HEK293 (cell line): ENCODE measurements at regions not wholly inside any gene's neighbourhood (a gene's known extent, or its start where the extent isn't known, plus 50 kb on each side); places are given as distances from the start of the nearest gene placed in this dataset.

Experiments used
- CTCF ChIA-PET: fragments of 350-600 bp; formaldehyde crosslinking; extraction: SDS; loops from one replicate; lab custom pipeline; 2021; ENCODE audit warnings: antibody characterized with exemption; lab: Yijun Ruan, JAX
- POLR2A ChIA-PET: fragments of 300-600 bp; formaldehyde crosslinking; extraction: SDS; loops from one replicate; lab custom pipeline; 2020; ENCODE audit warnings: antibody characterized with exemption, inconsistent platforms; lab: Yijun Ruan, JAX
- H3K27ac ChIP-seq: fragments of 200-500 bp; sonication (Bioruptor generic); 2 replicates; pipeline ENCODE4 v1.5.1; 2014; ENCODE audit warnings: low read depth, low read length, control low read depth, inconsistent platforms; ENCODE audit errors: extremely low read depth
- H3K36me3 ChIP-seq, 2 experiments: fragments of 200-500 bp in 1 of 2; sonication (Bioruptor generic) in 1 of 2; 1 replicate in 1 of 2; 2 replicates in 1 of 2; pipeline ENCODE4 v1.5.1; 2014 to 2017; ENCODE audit warnings: inconsistent platforms in 2 of 2, low read length in 2 of 2; ENCODE audit not compliant: control insufficient read depth in 2 of 2, insufficient read depth in 1 of 2
- H3K4me1 ChIP-seq: fragments of 200-500 bp; sonication (Bioruptor generic); 2 replicates; pipeline ENCODE4 v1.5.1; 2014; ENCODE audit warnings: mild to moderate bottlenecking, low read length, inconsistent platforms; ENCODE audit not compliant: control insufficient read depth, insufficient read depth
- H3K4me3 ChIP-seq: 2 replicates; pipeline ENCODE4 v1.5.1; 2011; ENCODE audit warnings: low read depth, mild to moderate bottlenecking, control low read depth, low read length, moderate library complexity
- H3K9me3 ChIP-seq: fragments of 200-500 bp; sonication (Bioruptor generic); 2 replicates; pipeline ENCODE4 v1.5.1; 2014; ENCODE audit warnings: low read depth, low read length, inconsistent platforms; ENCODE audit not compliant: control insufficient read depth, insufficient read depth
- GLIS2 ChIP-seq: fragments of 450-650 bp; formaldehyde crosslinking; IDR thresholded peaks from 2 replicates; pipeline ENCODE4 v1.5.1; 2016; ENCODE audit warnings: missing biosample characterization, missing genetic modification characterization
- MEIS1 ChIP-seq: sonication (generic); formaldehyde crosslinking; IDR thresholded peaks from 2 replicates; pipeline ENCODE4 v1.8.1; 2022; ENCODE audit warnings: missing genetic modification reagents, mild to moderate bottlenecking, borderline replicate concordance
- PRDM10 ChIP-seq: fragments of 450-650 bp; formaldehyde crosslinking; IDR thresholded peaks from 2 replicates; pipeline ENCODE4 v1.5.1; 2016; ENCODE audit warnings: missing biosample characterization, missing genetic modification characterization
- ZBTB44 ChIP-seq: fragments of 450-650 bp; IDR thresholded peaks from 2 replicates; pipeline ENCODE4 v1.5.1; 2018; ENCODE audit warnings: missing biosample characterization, mild to moderate bottlenecking, missing genetic modification characterization
- ZBTB49 ChIP-seq: fragments of 450-650 bp; formaldehyde crosslinking; IDR thresholded peaks from 2 replicates; pipeline ENCODE4 v1.5.1; 2016; ENCODE audit warnings: missing biosample characterization, missing genetic modification characterization, low read depth
- ZNF175 ChIP-seq: fragments of 450-650 bp; formaldehyde crosslinking; IDR thresholded peaks from 2 replicates; pipeline ENCODE4 v1.5.1; 2016; ENCODE audit warnings: missing biosample characterization, missing genetic modification characterization
- ZNF324 ChIP-seq: fragments of 450-650 bp; formaldehyde crosslinking; IDR thresholded peaks from 2 replicates; pipeline ENCODE4 v1.5.1; 2016; ENCODE audit warnings: missing biosample characterization, missing genetic modification characterization
- ZNF362 ChIP-seq: fragments of 450-650 bp; formaldehyde crosslinking; IDR thresholded peaks from 2 replicates; pipeline ENCODE4 v1.5.1; 2016; ENCODE audit warnings: missing biosample characterization, missing genetic modification characterization
- ZNF398 ChIP-seq: fragments of 450-650 bp; formaldehyde crosslinking; IDR thresholded peaks from 2 replicates; pipeline ENCODE4 v1.5.1; 2017; ENCODE audit warnings: missing biosample characterization, missing genetic modification characterization
- ZNF529 ChIP-seq: fragments of 450-650 bp; formaldehyde crosslinking; IDR thresholded peaks from 2 replicates; pipeline ENCODE4 v1.5.1; 2017; ENCODE audit warnings: missing genetic modification characterization, missing biosample characterization; ENCODE audit not compliant: insufficient replicate concordance
- ZNF645 ChIP-seq: fragments of 450-650 bp; formaldehyde crosslinking; IDR thresholded peaks from 2 replicates; pipeline ENCODE4; 2016; ENCODE audit warnings: missing biosample characterization, missing genetic modification characterization
- ZNF658 ChIP-seq: fragments of 450-650 bp; formaldehyde crosslinking; IDR thresholded peaks from 2 replicates; pipeline ENCODE4; 2016; ENCODE audit warnings: missing biosample characterization, missing genetic modification characterization
- ZNF704 ChIP-seq: fragments of 450-650 bp; formaldehyde crosslinking; IDR thresholded peaks from 2 replicates; pipeline ENCODE4 v1.5.1; 2016; ENCODE audit warnings: missing biosample characterization, missing genetic modification characterization

- no peaks in the 10 kb centered on the region for H3K9me3 ChIP-seq
- ChIA-PET POLR2A (no interaction called here), CTCF (no interaction called here)
- H3K27ac ChIP-seq = no peak overlapping the region
- TF ChIP-seq ZNF704 (tag by site-specific recombination) (no peak), PRDM10 (tag by site-specific recombination) (no peak), ZBTB49 (tag by site-specific recombination) (no peak), ZNF362 (tag by site-specific recombination) (no peak), ZBTB44 (tag by site-specific recombination) (no peak), ZNF645 (tag by site-specific recombination) (no peak), MEIS1 (CRISPR knock-in tag) (no peak), ZNF175 (tag by site-specific recombination) (no peak), ZNF658 (tag by site-specific recombination) (no peak), ZNF398 (tag by site-specific recombination) (no peak), GLIS2 (tag by site-specific recombination) (no peak), ZNF324 (tag by site-specific recombination) (no peak), ZNF529 (tag by site-specific recombination) (no peak)
- no peak overlapping the region for H3K4me3 ChIP-seq
- H3K4me1 ChIP-seq = no peaks in the 10 kb centered on the region
- H3K36me3 ChIP-seq = no peaks in the 10 kb centered on the region
Measured at GRCh38 chr11:92461447-92461846, 236.8 kb downstream of the FAT3 start.
